ENCODE measurements at regions not wholly inside any gene's neighbourhood (a gene's known extent, or its start where the extent isn't known, plus 50 kb on each side); places are given as distances from the start of the nearest gene placed in this dataset.

DNA sequence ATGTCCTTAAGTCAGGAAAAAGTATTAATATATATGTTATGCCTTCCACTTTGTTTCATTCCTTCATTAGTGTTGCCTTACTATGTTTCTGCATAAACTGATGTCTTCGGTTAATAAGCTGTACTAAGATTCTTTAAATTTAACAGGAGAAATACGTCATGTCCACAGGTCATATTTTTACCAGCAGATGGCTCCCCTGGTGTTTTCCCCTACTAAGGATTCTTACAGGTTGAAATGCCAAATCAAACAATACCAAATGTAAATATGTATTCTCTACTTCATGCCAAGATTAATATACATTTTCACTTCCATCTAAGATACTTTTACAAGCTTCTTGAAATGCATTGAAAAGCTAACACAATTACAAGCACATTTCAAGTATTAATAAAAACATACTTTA lies 1602.1 kb downstream of the SI start (continued):
- TF ChIP-seq BACH2 (CRISPR knock-in tag; IDR thresholded peaks at IDR 0.05; ENCODE audit: borderline replicate concordance) (no peak), TOX (CRISPR knock-in tag; IDR thresholded peaks at IDR 0.05; ENCODE audit: borderline replicate concordance) (no peak), OSR1 (CRISPR knock-in tag; IDR thresholded peaks at IDR 0.05) (no peak)

DNA sequence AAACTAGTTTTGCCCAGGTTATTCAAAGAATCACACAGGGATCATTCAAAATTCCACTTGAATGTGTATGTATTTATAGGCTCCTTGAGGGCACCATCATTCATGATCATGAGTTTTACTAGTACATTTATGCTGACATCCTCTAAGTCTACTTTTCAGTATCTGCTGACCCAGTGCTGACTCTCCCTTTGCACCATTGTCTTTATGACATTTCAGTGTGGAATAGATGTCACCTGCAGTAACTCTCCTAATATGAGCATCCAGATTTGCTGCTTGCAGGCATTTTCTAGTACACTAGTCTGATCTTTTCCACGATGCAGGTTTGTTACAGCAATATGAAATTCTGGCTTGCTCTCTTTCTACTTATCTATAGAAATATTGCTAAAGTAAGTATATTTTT lies 1603.5 kb downstream of the SI start:
- TF ChIP-seq PPARA (CRISPR knock-in tag; IDR thresholded peaks at IDR 0.05; ENCODE audit: borderline replicate concordance) = no peak
- TF ChIP-seq ISL1 (CRISPR knock-in tag; IDR thresholded peaks at IDR 0.05) = no peak
- no peak for TF ChIP-seq ESRRG (CRISPR knock-in tag; IDR thresholded peaks at IDR 0.05)
- TF ChIP-seq, protein P1, sequence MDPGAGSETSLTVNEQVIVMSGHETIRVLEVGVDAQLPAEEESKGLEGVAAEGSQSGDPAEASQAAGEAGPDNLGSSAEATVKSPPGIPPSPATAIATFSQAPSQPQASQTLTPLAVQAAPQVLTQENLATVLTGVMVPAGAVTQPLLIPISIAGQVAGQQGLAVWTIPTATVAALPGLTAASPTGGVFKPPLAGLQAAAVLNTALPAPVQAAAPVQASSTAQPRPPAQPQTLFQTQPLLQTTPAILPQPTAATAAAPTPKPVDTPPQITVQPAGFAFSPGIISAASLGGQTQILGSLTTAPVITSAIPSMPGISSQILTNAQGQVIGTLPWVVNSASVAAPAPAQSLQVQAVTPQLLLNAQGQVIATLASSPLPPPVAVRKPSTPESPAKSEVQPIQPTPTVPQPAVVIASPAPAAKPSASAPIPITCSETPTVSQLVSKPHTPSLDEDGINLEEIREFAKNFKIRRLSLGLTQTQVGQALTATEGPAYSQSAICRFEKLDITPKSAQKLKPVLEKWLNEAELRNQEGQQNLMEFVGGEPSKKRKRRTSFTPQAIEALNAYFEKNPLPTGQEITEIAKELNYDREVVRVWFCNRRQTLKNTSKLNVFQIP (CRISPR knock-in tag; IDR thresholded peaks at IDR 0.05; ENCODE audit: borderline replicate concordance, low read depth) = no peak
- ATAC-seq = no peak

DNA sequence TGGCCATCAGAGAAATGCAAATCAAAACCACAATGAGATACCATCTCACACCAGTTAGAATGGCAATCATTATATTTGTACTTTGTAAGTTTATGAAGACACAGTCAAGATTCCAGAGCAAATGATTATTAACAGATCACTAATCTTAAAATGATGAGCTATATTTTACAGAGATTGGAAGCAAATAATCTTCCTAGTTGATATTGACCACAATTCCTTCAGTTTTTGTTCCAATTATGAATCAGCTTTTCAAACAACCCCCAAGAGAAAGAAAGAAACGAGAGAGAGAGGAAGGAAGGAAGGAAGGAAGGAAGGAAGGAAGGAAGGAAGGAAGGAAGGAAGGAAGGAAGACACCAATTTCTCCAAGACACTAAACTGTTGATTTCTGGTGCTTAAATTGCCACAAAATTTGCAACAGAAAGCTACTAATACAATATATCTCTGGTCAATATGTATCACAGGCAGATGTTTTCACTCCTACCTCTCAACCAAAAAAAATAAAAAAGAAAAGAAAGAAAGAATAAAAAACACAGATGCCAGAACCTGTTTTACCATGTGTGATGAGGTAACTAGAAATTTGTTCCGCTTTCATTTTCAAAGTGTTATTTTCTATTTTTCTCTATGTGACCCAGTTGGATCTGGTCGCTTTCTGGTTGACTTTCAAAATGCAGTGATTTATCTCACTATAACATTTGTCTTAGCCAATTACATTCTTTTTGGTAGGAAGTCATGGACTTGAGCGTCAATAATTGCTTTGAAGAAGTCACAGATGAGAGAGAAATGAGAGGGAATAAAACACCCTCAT lies 1609.6 kb downstream of the SI start:
- TF ChIP-seq, protein P2, sequence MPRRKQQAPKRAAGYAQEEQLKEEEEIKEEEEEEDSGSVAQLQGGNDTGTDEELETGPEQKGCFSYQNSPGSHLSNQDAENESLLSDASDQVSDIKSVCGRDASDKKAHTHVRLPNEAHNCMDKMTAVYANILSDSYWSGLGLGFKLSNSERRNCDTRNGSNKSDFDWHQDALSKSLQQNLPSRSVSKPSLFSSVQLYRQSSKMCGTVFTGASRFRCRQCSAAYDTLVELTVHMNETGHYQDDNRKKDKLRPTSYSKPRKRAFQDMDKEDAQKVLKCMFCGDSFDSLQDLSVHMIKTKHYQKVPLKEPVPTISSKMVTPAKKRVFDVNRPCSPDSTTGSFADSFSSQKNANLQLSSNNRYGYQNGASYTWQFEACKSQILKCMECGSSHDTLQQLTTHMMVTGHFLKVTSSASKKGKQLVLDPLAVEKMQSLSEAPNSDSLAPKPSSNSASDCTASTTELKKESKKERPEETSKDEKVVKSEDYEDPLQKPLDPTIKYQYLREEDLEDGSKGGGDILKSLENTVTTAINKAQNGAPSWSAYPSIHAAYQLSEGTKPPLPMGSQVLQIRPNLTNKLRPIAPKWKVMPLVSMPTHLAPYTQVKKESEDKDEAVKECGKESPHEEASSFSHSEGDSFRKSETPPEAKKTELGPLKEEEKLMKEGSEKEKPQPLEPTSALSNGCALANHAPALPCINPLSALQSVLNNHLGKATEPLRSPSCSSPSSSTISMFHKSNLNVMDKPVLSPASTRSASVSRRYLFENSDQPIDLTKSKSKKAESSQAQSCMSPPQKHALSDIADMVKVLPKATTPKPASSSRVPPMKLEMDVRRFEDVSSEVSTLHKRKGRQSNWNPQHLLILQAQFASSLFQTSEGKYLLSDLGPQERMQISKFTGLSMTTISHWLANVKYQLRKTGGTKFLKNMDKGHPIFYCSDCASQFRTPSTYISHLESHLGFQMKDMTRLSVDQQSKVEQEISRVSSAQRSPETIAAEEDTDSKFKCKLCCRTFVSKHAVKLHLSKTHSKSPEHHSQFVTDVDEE (CRISPR knock-in tag; IDR thresholded peaks at IDR 0.05) = no peak
- TF ChIP-seq TOX (CRISPR knock-in tag; IDR thresholded peaks at IDR 0.05; ENCODE audit: borderline replicate concordance) = no peak
- TF ChIP-seq TCF4 (CRISPR knock-in tag; IDR thresholded peaks at IDR 0.05; ENCODE audit: borderline replicate concordance) = no peak
- no peak for TF ChIP-seq CSDC2 (CRISPR knock-in tag; IDR thresholded peaks at IDR 0.05)
- TF ChIP-seq ZFP3 (CRISPR knock-in tag; IDR thresholded peaks at IDR 0.05) = no peak
- no peak for TF ChIP-seq ZNF8 (CRISPR knock-in tag; IDR thresholded peaks at IDR 0.05)
- ATAC-seq = no peak

DNA sequence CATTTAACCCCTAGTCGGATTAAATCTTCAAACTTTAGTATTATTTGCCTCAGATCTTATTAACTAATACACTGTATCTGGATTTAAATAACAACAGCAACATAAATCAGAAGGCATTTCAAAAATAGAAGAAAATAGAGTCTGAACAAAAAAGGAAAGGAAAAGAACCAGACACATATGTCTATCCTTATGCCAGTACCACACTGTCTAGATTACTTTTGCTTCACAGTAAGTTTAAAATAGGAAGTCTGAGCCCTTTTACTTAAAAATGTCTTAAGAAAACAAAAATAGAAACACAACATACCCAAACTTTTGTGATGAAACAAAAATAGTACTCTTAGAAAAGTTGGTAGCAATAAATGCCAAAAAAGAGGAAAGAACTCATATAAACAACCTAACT lies 1615.8 kb downstream of the SI start:
- TF ChIP-seq PPARA (CRISPR knock-in tag; IDR thresholded peaks at IDR 0.05; ENCODE audit: borderline replicate concordance) = no peak
- TF ChIP-seq, protein P3, sequence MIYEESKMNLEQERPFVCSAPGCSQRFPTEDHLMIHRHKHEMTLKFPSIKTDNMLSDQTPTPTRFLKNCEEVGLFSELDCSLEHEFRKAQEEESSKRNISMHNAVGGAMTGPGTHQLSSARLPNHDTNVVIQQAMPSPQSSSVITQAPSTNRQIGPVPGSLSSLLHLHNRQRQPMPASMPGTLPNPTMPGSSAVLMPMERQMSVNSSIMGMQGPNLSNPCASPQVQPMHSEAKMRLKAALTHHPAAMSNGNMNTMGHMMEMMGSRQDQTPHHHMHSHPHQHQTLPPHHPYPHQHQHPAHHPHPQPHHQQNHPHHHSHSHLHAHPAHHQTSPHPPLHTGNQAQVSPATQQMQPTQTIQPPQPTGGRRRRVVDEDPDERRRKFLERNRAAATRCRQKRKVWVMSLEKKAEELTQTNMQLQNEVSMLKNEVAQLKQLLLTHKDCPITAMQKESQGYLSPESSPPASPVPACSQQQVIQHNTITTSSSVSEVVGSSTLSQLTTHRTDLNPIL (CRISPR knock-in tag; IDR thresholded peaks at IDR 0.05; ENCODE audit: low read depth) = no peak
- no peak for TF ChIP-seq ZNF8 (CRISPR knock-in tag; IDR thresholded peaks at IDR 0.05)
- no peak for ATAC-seq

DNA sequence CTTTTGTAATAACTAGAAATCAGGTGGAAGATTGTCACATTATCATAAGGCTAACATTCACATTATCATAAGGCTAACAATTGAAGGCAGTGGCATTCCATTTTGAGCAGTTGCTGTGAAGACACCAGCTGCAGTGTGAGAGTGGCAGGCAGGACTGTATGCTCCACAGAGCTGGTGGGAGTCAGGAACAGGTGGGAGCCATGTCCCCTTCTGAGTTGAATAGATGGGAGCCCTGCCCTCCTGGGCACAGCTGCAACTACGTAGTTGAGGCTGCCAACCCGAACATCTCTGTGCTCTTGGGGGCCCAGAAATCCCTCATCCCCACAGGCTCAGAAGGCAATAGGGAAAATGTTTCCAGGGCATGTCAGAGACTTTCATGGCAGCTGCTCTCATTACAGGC lies 1627.6 kb downstream of the SI start:
- ATAC-seq = no peak
- TF ChIP-seq ZNF70 (CRISPR knock-in tag; IDR thresholded peaks at IDR 0.05) = no peak
- no peak for TF ChIP-seq PPARA (CRISPR knock-in tag; IDR thresholded peaks at IDR 0.05; ENCODE audit: borderline replicate concordance)
- no peak for TF ChIP-seq ARNTL (CRISPR knock-in tag; IDR thresholded peaks at IDR 0.05; ENCODE audit: borderline replicate concordance, low read depth)
- TF ChIP-seq ZNF565 (CRISPR knock-in tag; conservative IDR thresholded peaks at IDR 0.05; ENCODE audit: low read depth) = no peak
- no peak for TF ChIP-seq ISL1 (CRISPR knock-in tag; IDR thresholded peaks at IDR 0.05)
- TF ChIP-seq GLIS3 (CRISPR knock-in tag; IDR thresholded peaks at IDR 0.05) = no peak
- no peak for TF ChIP-seq RARB (CRISPR knock-in tag; IDR thresholded peaks at IDR 0.05)
- TF ChIP-seq ZFP3 (CRISPR knock-in tag; IDR thresholded peaks at IDR 0.05) = no peak
- TF ChIP-seq, protein P1 (CRISPR knock-in tag; IDR thresholded peaks at IDR 0.05; ENCODE audit: borderline replicate concordance, low read depth) = no peak
- no peak for TF ChIP-seq OSR1 (CRISPR knock-in tag; IDR thresholded peaks at IDR 0.05)
- TF ChIP-seq ZFP30 (CRISPR knock-in tag; IDR thresholded peaks at IDR 0.05) = no peak
- no peak for TF ChIP-seq TOX (CRISPR knock-in tag; IDR thresholded peaks at IDR 0.05; ENCODE audit: borderline replicate concordance)
- TF ChIP-seq ESRRG (CRISPR knock-in tag; IDR thresholded peaks at IDR 0.05) = no peak
- no peak for TF ChIP-seq ZNF8 (CRISPR knock-in tag; IDR thresholded peaks at IDR 0.05)
- no peak for TF ChIP-seq TCF4 (CRISPR knock-in tag; IDR thresholded peaks at IDR 0.05; ENCODE audit: borderline replicate concordance)
- TF ChIP-seq, protein P4, sequence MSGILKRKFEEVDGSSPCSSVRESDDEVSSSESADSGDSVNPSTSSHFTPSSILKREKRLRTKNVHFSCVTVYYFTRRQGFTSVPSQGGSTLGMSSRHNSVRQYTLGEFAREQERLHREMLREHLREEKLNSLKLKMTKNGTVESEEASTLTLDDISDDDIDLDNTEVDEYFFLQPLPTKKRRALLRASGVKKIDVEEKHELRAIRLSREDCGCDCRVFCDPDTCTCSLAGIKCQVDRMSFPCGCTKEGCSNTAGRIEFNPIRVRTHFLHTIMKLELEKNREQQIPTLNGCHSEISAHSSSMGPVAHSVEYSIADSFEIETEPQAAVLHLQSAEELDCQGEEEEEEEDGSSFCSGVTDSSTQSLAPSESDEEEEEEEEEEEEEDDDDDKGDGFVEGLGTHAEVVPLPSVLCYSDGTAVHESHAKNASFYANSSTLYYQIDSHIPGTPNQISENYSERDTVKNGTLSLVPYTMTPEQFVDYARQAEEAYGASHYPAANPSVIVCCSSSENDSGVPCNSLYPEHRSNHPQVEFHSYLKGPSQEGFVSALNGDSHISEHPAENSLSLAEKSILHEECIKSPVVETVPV (CRISPR knock-in tag; IDR thresholded peaks at IDR 0.05) = no peak
- TF ChIP-seq, protein P2 (CRISPR knock-in tag; IDR thresholded peaks at IDR 0.05) = no peak
- no peak for TF ChIP-seq BACH2 (CRISPR knock-in tag; IDR thresholded peaks at IDR 0.05; ENCODE audit: borderline replicate concordance)
- no peak for TF ChIP-seq CSDC2 (CRISPR knock-in tag; IDR thresholded peaks at IDR 0.05)
